Liver (tissue), 8 donors: ENCODE measurements at regions not wholly inside any gene's neighbourhood (a gene's known extent, or its start where the extent isn't known, plus 50 kb on each side); places are given as distances from the start of the nearest gene placed in this dataset.

Source experiments
- DNase-seq: peaks from one replicate; pipeline ENCODE4 v3.0.0-alpha.2; 2017; ENCODE audit warnings: low spot score
- H3K27ac ChIP-seq, 2 donors: one replicate each; pipeline ENCODE4 v1.7.0; 2013; ENCODE audit warnings: inconsistent platforms in 2 of 2, low read length in 2 of 2, control low read depth in 1 of 2, low read depth in 1 of 2, mild to moderate bottlenecking in 1 of 2
- H3K27me3 ChIP-seq, 4 donors: one replicate each; pipeline versions ENCODE4 v1.6.1 to v1.7.0; 2013; ENCODE audit warnings: low read length in 3 of 4, inconsistent platforms in 1 of 4, mild to moderate bottlenecking in 1 of 4, moderate library complexity in 1 of 4; ENCODE audit not compliant: control insufficient read depth in 4 of 4, insufficient read depth in 4 of 4
- H3K36me3 ChIP-seq, 4 donors: one replicate each; pipeline versions ENCODE4 v1.6.1 to v1.7.0; 2013; ENCODE audit warnings: low read length in 3 of 4, mild to moderate bottlenecking in 3 of 4, low read depth in 1 of 4, moderate library complexity in 1 of 4; ENCODE audit not compliant: control insufficient read depth in 4 of 4, insufficient read depth in 3 of 4
- H3K4me1 ChIP-seq, 4 donors: one replicate each; pipeline versions ENCODE4 v1.6.1 to v1.7.0; 2013; ENCODE audit warnings: low read length in 3 of 4, mild to moderate bottlenecking in 3 of 4, moderate library complexity in 1 of 4; ENCODE audit not compliant: control insufficient read depth in 4 of 4, insufficient read depth in 4 of 4
- H3K4me3 ChIP-seq, 3 donors: one replicate each; pipeline versions ENCODE4 v1.6.1 to v1.7.0; 2013; ENCODE audit warnings: low read length in 3 of 3, control low read depth in 1 of 3, low read depth in 1 of 3, mild to moderate bottlenecking in 1 of 3
- H3K9ac ChIP-seq, 2 donors: one replicate each; pipeline ENCODE4 v1.7.0; 2013; ENCODE audit warnings: low read length in 2 of 2, mild to moderate bottlenecking in 2 of 2, moderate library complexity in 2 of 2, control low read depth in 1 of 2, low read depth in 1 of 2
- H3K9me3 ChIP-seq, 4 donors: one replicate each; pipeline versions ENCODE4 v1.6.1 to v1.7.0; 2013; ENCODE audit warnings: low read length in 3 of 4; ENCODE audit not compliant: control insufficient read depth in 4 of 4
- ATF3 ChIP-seq: IDR thresholded peaks from 2 replicates; pipeline ENCODE4 v1.6.1; 2016; ENCODE audit warnings: antibody characterized with exemption
- CTCF ChIP-seq: fragments of 150-350 bp; IDR thresholded peaks from 2 replicates; pipeline ENCODE4 v1.5.1; 2017; ENCODE audit warnings: improper control_type of control experiment, low read depth, low read length; ENCODE audit not compliant: missing input control
- EGR1 ChIP-seq, 2 donors: IDR thresholded peaks; 2 replicates each; pipeline ENCODE4 v1.6.1; 2016 to 2018; ENCODE audit warnings: antibody characterized with exemption in 2 of 2, low read depth in 2 of 2
- FOXA1 ChIP-seq: IDR thresholded peaks from 2 replicates; pipeline ENCODE4 v1.6.1; 2016; ENCODE audit warnings: antibody characterized with exemption
- FOXA2 ChIP-seq: IDR thresholded peaks from 2 replicates; pipeline ENCODE4 v1.6.1; 2016; ENCODE audit warnings: antibody characterized with exemption
- HNF4A ChIP-seq, 2 donors: conservative IDR thresholded peaks; 2 replicates each; pipeline ENCODE4 v1.6.1; 2016; ENCODE audit warnings: antibody characterized with exemption in 2 of 2, mild to moderate bottlenecking in 2 of 2
- HNF4G ChIP-seq: IDR thresholded peaks from 2 replicates; pipeline ENCODE4 v1.6.1; 2016; ENCODE audit warnings: antibody characterized with exemption
- JUND ChIP-seq, 2 donors: IDR thresholded peaks; 2 replicates each; pipeline ENCODE4 v1.6.1; 2016; ENCODE audit warnings: antibody characterized with exemption in 2 of 2
- MAX ChIP-seq: IDR thresholded peaks from 2 replicates; pipeline ENCODE4 v1.6.1; 2016; ENCODE audit warnings: antibody characterized with exemption
- NR2F2 ChIP-seq: IDR thresholded peaks from 2 replicates; pipeline ENCODE4 v1.6.1; 2016; ENCODE audit warnings: antibody characterized with exemption
- RAD21 ChIP-seq, 2 donors: IDR thresholded peaks; 2 replicates each; pipeline ENCODE4 v1.6.1; 2016; ENCODE audit warnings: antibody characterized with exemption in 2 of 2, mild to moderate bottlenecking in 2 of 2
- REST ChIP-seq: IDR thresholded peaks from 2 replicates; pipeline ENCODE4 v1.6.1; 2016; ENCODE audit warnings: antibody characterized with exemption, mild to moderate bottlenecking
- RXRA ChIP-seq, 2 donors: IDR thresholded peaks; 2 replicates each; pipeline ENCODE4 v1.6.1; 2017 to 2018; ENCODE audit warnings: antibody characterized with exemption in 2 of 2, mild to moderate bottlenecking in 1 of 2
- SP1 ChIP-seq: IDR thresholded peaks from 2 replicates; pipeline ENCODE4 v1.6.1; 2018; ENCODE audit warnings: antibody characterized with exemption, mild to moderate bottlenecking
- TAF1 ChIP-seq: conservative IDR thresholded peaks from 2 replicates; pipeline ENCODE4 v1.6.1; 2016; ENCODE audit warnings: antibody characterized with exemption, mild to moderate bottlenecking
- YY1 ChIP-seq: IDR thresholded peaks from 2 replicates; pipeline ENCODE4 v1.6.1; 2016; ENCODE audit warnings: antibody characterized with exemption, mild to moderate bottlenecking
- ZBTB33 ChIP-seq: IDR thresholded peaks from 2 replicates; pipeline ENCODE4 v1.6.1; 2016; ENCODE audit warnings: antibody characterized with exemption
- WGBS: extraction: QIAGEN DNeasy Blood & Tissue Kit; methylation state at CpG from one replicate; pipeline ENCODE4 v1.1.7; 2013; 5-methylcytosine and 5-hydroxymethylcytosine counted together
- donor health status: healthy.
- donor health status: healthy.
- donor health status: healthy.
- donor health status: healthy.
- donor health status: healthy.

- TF ChIP-seq ATF3 (no peak), FOXA1 (no peak), JUND (IDR thresholded peaks at IDR 0.05) (no peak), TAF1 (no peak), FOXA2 (no peak), ZBTB33 (no peak), HNF4G (no peak), EGR1 (IDR thresholded peaks at IDR 0.05; ENCODE audit: low read depth in 2 of 2) (no peak), REST (no peak), NR2F2 (no peak)
- Histone ChIP-seq H3K9me3 (no peaks in the 10 kb centered on the region), H3K4me3 (no peak overlapping the region), H3K27ac (peak overlapping the region in 1 of 2 donors; percentile 20), H3K4me1 (peaks cover 2 to 14% (median 3%) of the 10 kb centered on the region in 4 donors), H3K27me3 (no peaks in the 10 kb centered on the region), H3K36me3 (no peaks in the 10 kb centered on the region), H3K9ac (no peak overlapping the region)
- DNase-seq = no peak
- 89% methylated on average over 1 of the region's 1 CpG for WGBS
These were observed 139.6 kb downstream of the SOCS6 start for GRCh38 chr18:70428439-70428838.

GRCh38 chr18:70426818-70427217 lies 138.0 kb downstream of the SOCS6 start:
- no peaks in the 10 kb centered on the region for H3K36me3 ChIP-seq
- no peaks in the 10 kb centered on the region for H3K27me3 ChIP-seq
- DNase-seq = no peak
- 95% methylated on average over 9 of the region's 9 CpGs for WGBS
- H3K4me3 ChIP-seq = no peak overlapping the region
- no peak overlapping the region for H3K27ac ChIP-seq
- no peak overlapping the region for H3K9ac ChIP-seq
- TF ChIP-seq JUND (IDR thresholded peaks at IDR 0.05) = no peak
- H3K9me3 ChIP-seq = no peaks in the 10 kb centered on the region
- H3K4me1 ChIP-seq = peaks cover 3 to 16% (median 5%) of the 10 kb centered on the region in 4 donors

- H3K27me3 ChIP-seq = no peaks in the 10 kb centered on the region
- peaks cover 2 to 19% (median 7%) of the 10 kb centered on the region in 4 donors for H3K4me1 ChIP-seq
- H3K27ac ChIP-seq = no peak overlapping the region
- DNase-seq = no peak
- H3K36me3 ChIP-seq = no peaks in the 10 kb centered on the region
- H3K4me3 ChIP-seq = no peak overlapping the region
- no peaks in the 10 kb centered on the region for H3K9me3 ChIP-seq
- H3K9ac ChIP-seq = no peak overlapping the region
- 94% methylated on average over 3 of the region's 3 CpGs for WGBS
- TF ChIP-seq CTCF (no peak), SP1 (no peak), YY1 (no peak), NR2F2 (no peak), HNF4A (conservative IDR thresholded peaks at IDR 0.05) (no peak), RXRA (IDR thresholded peaks at IDR 0.05) (no peak), MAX (no peak), JUND (IDR thresholded peaks at IDR 0.05) (no peak), RAD21 (IDR thresholded peaks at IDR 0.05) (no peak), FOXA2 (no peak), HNF4G (no peak), REST (no peak)
These were observed 136.4 kb downstream of the SOCS6 start for GRCh38 chr18:70425236-70425635.
